ENCODE measurements at regions not wholly inside any gene's neighbourhood (a gene's known extent, or its start where the extent isn't known, plus 50 kb on each side); places are given as distances from the start of the nearest gene placed in this dataset.

- intact Hi-C loops (cut with DNase I) = no loop called here
- no peaks in the 10 kb centered on the region for H3K36me3 ChIP-seq
- H3K4me1 ChIP-seq = no peaks in the 10 kb centered on the region
- no peak overlapping the region for H3K4me3 ChIP-seq (replicated peaks in 1 of 3)
- H3K9me3 ChIP-seq = no peaks in the 10 kb centered on the region
- H3K27me3 ChIP-seq = no peaks in the 10 kb centered on the region
- H3K27ac ChIP-seq = no peak overlapping the region
- no peak for DNase-seq
- 56 to 64% methylated on average over 7 of the region's 7 CpGs for WGBS, 2 donors
- TF ChIP-seq POLR2A (IDR thresholded peaks at IDR 0.05) (no peak), CTCF (IDR thresholded peaks at IDR 0.05) (no peak)
Observed at GRCh38 chr3:8112587-8112986, 389.0 kb upstream of the LMCD1 start.

GRCh38 chr3:8113626-8114025, 388.0 kb upstream of the LMCD1 start:
- H3K4me3 ChIP-seq (replicated peaks in 1 of 3) = no peak overlapping the region
- no peaks in the 10 kb centered on the region for H3K9me3 ChIP-seq
- DNase-seq = no peak
- intact Hi-C loops (cut with DNase I) = no loop called here
- WGBS, 2 donors = 74 to 80% methylated on average over 6 of the region's 6 CpGs
- TF ChIP-seq CTCF (IDR thresholded peaks at IDR 0.05) (no peak), POLR2A (IDR thresholded peaks at IDR 0.05) (no peak)
- no peaks in the 10 kb centered on the region for H3K4me1 ChIP-seq
- H3K36me3 ChIP-seq = no peaks in the 10 kb centered on the region
- no peak overlapping the region for H3K27ac ChIP-seq
- no peaks in the 10 kb centered on the region for H3K27me3 ChIP-seq

GRCh38 chr3:8128686-8129085, 372.9 kb upstream of the LMCD1 start:
- intact Hi-C loops (cut with DNase I) = no loop called here
- TF ChIP-seq POLR2A (IDR thresholded peaks at IDR 0.05) (no peak), CTCF (IDR thresholded peaks at IDR 0.05) (no peak)
- Histone ChIP-seq H3K36me3 (no peaks in the 10 kb centered on the region), H3K27ac (no peak overlapping the region), H3K9me3 (no peaks in the 10 kb centered on the region), H3K27me3 (no peaks in the 10 kb centered on the region), H3K4me1 (no peaks in the 10 kb centered on the region), H3K4me3 (replicated peaks in 1 of 3) (no peak overlapping the region)
- WGBS, 2 donors = 40 to 42% methylated on average over 2 of the region's 2 CpGs
- no peak for DNase-seq

GRCh38 chr3:8136553-8136952, 365.1 kb upstream of the LMCD1 start:
- no peak for DNase-seq
- intact Hi-C loops (cut with DNase I) = no loop called here
- Histone ChIP-seq H3K4me1 (no peaks in the 10 kb centered on the region), H3K27ac (no peak overlapping the region), H3K4me3 (replicated peaks in 1 of 3) (no peak overlapping the region), H3K9me3 (no peaks in the 10 kb centered on the region), H3K27me3 (no peaks in the 10 kb centered on the region), H3K36me3 (no peaks in the 10 kb centered on the region)
- 72 to 79% methylated on average over 3 of the region's 3 CpGs for WGBS, 2 donors
- TF ChIP-seq POLR2A (IDR thresholded peaks at IDR 0.05) (no peak), CTCF (IDR thresholded peaks at IDR 0.05) (no peak)

- Histone ChIP-seq H3K9me3 (no peaks in the 10 kb centered on the region), H3K27ac (no peak overlapping the region), H3K27me3 (no peaks in the 10 kb centered on the region), H3K36me3 (no peaks in the 10 kb centered on the region), H3K4me3 (replicated peaks in 1 of 3) (no peak overlapping the region), H3K4me1 (no peaks in the 10 kb centered on the region)
- intact Hi-C loops (cut with DNase I) = no loop called here
- 45 to 66% methylated on average over 2 of the region's 2 CpGs for WGBS, 2 donors
- TF ChIP-seq POLR2A (IDR thresholded peaks at IDR 0.05) = no peak
- no peak for TF ChIP-seq CTCF (IDR thresholded peaks at IDR 0.05)
- DNase-seq = no peak
Observed at GRCh38 chr3:8143186-8143585, 358.4 kb upstream of the LMCD1 start.
